GM12891 (cell line): ENCODE measurements at regions not wholly inside any gene's neighbourhood (a gene's known extent, or its start where the extent isn't known, plus 50 kb on each side); places are given as distances from the start of the nearest gene placed in this dataset.

ENCODE experiments used
- DNase-seq: peaks from one replicate; pipeline ENCODE4 v3.0.0; 2011; ENCODE audit warnings: low spot score; ENCODE audit not compliant: insufficient read length
- FAIRE-seq: peaks from 2 replicates; lab custom pipeline; 2011; peaks lifted over from hg19 to GRCh38; lab: Jason Lieb, UNC
- PAX5 ChIP-seq: IDR thresholded peaks from 2 replicates; pipeline ENCODE4 v1.6.1; 2011; ENCODE audit warnings: low read length, moderate library complexity, mild to moderate bottlenecking; ENCODE audit not compliant: insufficient read depth, severe bottlenecking
- POLR2A ChIP-seq: IDR thresholded peaks from 2 replicates; pipeline ENCODE4 v1.6.1; 2011; ENCODE audit warnings: low read depth, low read length, control low read depth
- POLR2AphosphoS5 ChIP-seq: IDR thresholded peaks from 2 replicates; pipeline ENCODE4 v1.6.1; 2011; ENCODE audit warnings: low read depth, low read length, control low read depth
- POU2F2 ChIP-seq: IDR thresholded peaks from 2 replicates; pipeline ENCODE4 v1.6.1; 2011; ENCODE audit warnings: low read depth, mild to moderate bottlenecking, control low read depth, low read length, moderate library complexity
- SPI1 ChIP-seq: IDR thresholded peaks from 2 replicates; pipeline ENCODE4 v1.6.1; 2011; ENCODE audit warnings: low read depth, low read length, control low read depth
- TAF1 ChIP-seq: IDR thresholded peaks from 2 replicates; pipeline ENCODE4 v1.6.1; 2011; ENCODE audit warnings: low read depth, low read length, control low read depth

GRCh38 chr3:23644099-23644498, 161.7 kb upstream of the UBE2E1 start:
- FAIRE-seq (no peak), DNase-seq (no peak)
- TF ChIP-seq TAF1 (no peak), SPI1 (no peak), POLR2AphosphoS5 (no peak)

GRCh38 chr3:23644676-23645075, 161.1 kb upstream of the UBE2E1 start:
- no peak for FAIRE-seq
- TF ChIP-seq TAF1 (no peak), POLR2A (no peak), SPI1 (no peak), POU2F2 (no peak), POLR2AphosphoS5 (no peak), PAX5 (no peak)
- DNase-seq = no peak

- TF ChIP-seq POLR2AphosphoS5 = no peak
- TF ChIP-seq PAX5 = no peak
- TF ChIP-seq POLR2A = no peak
- no peak for TF ChIP-seq TAF1
- TF ChIP-seq POU2F2 = no peak
- TF ChIP-seq SPI1 = no peak
- no peak for FAIRE-seq
- DNase-seq = no peak
These were observed 160.1 kb upstream of the UBE2E1 start for GRCh38 chr3:23645533-23646183.

GRCh38 chr3:23646184-23646920, 159.4 kb upstream of the UBE2E1 start:
- DNase-seq (no peak), FAIRE-seq (no peak)
- TF ChIP-seq POU2F2 (no peak), PAX5 (no peak), SPI1 (no peak), POLR2A (no peak), TAF1 (no peak), POLR2AphosphoS5 (no peak)

- no peak for TF ChIP-seq POLR2A
- no peak for TF ChIP-seq TAF1
- TF ChIP-seq POU2F2 = no peak
- TF ChIP-seq POLR2AphosphoS5 = no peak
- TF ChIP-seq SPI1 = no peak
- TF ChIP-seq PAX5 = no peak
- no peak for FAIRE-seq
These were observed 158.0 kb upstream of the UBE2E1 start for GRCh38 chr3:23647706-23648258.

GRCh38 chr3:23648326-23648995, 157.3 kb upstream of the UBE2E1 start:
- DNase-seq = no peak
- TF ChIP-seq POLR2A (no peak), POLR2AphosphoS5 (no peak), TAF1 (no peak), POU2F2 (no peak), PAX5 (no peak), SPI1 (no peak)
- no peak for FAIRE-seq

More at GRCh38 chr3:23647706-23648258, 158.0 kb upstream of the UBE2E1 start:
- no peak for DNase-seq

GRCh38 chr3:23648996-23649395, 156.8 kb upstream of the UBE2E1 start:
- TF ChIP-seq POU2F2 (no peak), POLR2AphosphoS5 (no peak), POLR2A (no peak), TAF1 (no peak), SPI1 (no peak), PAX5 (no peak)
- DNase-seq (no peak), FAIRE-seq (no peak)

GRCh38 chr3:23649448-23649847, 156.3 kb upstream of the UBE2E1 start:
- FAIRE-seq = peak; percentile 43
- DNase-seq = no peak
- TF ChIP-seq POLR2A = no peak
- TF ChIP-seq POLR2AphosphoS5 = no peak
- no peak for TF ChIP-seq PAX5
- no peak for TF ChIP-seq SPI1
- TF ChIP-seq POU2F2 = no peak
- TF ChIP-seq TAF1 = no peak
